ENCODE measurements at regions not wholly inside any gene's neighbourhood (a gene's known extent, or its start where the extent isn't known, plus 50 kb on each side); places are given as distances from the start of the nearest gene placed in this dataset.

DNA sequence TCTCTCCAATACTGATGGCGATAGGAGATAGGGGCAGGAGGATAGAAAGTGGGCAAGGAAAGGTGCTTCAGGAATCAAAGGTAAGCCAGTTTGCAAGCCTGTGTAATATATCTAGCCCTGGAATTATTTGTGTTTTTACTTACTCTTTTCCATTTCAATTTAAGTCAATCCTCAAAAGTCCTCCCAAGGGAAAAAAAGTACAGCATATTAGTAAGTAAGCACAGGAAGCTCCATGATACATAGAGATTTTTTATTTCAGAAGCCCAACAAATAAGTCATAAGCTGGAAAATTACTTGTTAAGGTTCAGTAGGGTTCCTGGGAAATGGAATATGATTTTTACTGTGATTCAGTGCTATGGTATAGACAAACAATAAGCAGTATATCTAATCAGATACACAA lies 337.7 kb upstream of the DUSP10 start:
- TF ChIP-seq TSHZ2 (CRISPR knock-in tag; IDR thresholded peaks at IDR 0.05) (no peak), ZNF565 (CRISPR knock-in tag; conservative IDR thresholded peaks at IDR 0.05; ENCODE audit: low read depth) (no peak), ZFP30 (CRISPR knock-in tag; IDR thresholded peaks at IDR 0.05) (no peak)

All from SK-N-SH treated with all-trans-retinoic acid at 6 μM for 48 hours (cell line).